Vagina (tissue), 2 donors: ENCODE measurements at regions not wholly inside any gene's neighbourhood (a gene's known extent, or its start where the extent isn't known, plus 50 kb on each side); places are given as distances from the start of the nearest gene placed in this dataset.

ENCODE experiments used
- POLR2AphosphoS5 ChIP-seq, 2 donors: sonication (generic); formaldehyde crosslinking; IDR thresholded peaks; one replicate each; pipeline ENCODE4 v1.9.0; 2017; ENCODE audit warnings: antibody characterized with exemption in 2 of 2, mild to moderate bottlenecking in 2 of 2, low read depth in 1 of 2; ENCODE audit not compliant: insufficient read depth in 1 of 2
- TF ChIP-seq, protein P1 (sequence below), 3 experiments: fragments of 450-650 bp in 2 of 3; fragments of 200-600 bp in 1 of 3; sonication (generic) in 1 of 3; IDR thresholded peaks; one replicate each; pipeline ENCODE4 v1.5.1; 2017 to 2019; ENCODE audit warnings: antibody characterized with exemption in 3 of 3, mild to moderate bottlenecking in 2 of 3, moderate library complexity in 2 of 3

DNA sequence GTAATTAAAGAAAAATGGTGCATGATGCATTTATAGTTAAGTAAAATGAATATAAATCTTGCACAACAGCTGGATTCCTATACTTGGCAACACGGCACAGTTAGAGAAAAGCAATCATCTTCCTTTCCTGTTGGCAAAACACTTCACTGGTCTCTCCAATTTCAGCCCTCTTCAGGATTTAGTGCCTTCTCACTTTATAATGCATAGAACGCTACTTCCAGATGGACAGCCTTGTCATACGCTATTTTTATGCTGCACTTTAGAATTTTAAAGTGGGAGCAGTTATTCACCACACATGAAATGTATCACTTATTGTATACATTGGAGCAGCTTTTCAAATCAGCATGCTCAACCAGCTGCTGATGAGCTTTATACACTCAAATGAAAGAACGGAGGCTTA, 194.4 kb upstream of the GBE1 start:
- TF ChIP-seq, protein P1, sequence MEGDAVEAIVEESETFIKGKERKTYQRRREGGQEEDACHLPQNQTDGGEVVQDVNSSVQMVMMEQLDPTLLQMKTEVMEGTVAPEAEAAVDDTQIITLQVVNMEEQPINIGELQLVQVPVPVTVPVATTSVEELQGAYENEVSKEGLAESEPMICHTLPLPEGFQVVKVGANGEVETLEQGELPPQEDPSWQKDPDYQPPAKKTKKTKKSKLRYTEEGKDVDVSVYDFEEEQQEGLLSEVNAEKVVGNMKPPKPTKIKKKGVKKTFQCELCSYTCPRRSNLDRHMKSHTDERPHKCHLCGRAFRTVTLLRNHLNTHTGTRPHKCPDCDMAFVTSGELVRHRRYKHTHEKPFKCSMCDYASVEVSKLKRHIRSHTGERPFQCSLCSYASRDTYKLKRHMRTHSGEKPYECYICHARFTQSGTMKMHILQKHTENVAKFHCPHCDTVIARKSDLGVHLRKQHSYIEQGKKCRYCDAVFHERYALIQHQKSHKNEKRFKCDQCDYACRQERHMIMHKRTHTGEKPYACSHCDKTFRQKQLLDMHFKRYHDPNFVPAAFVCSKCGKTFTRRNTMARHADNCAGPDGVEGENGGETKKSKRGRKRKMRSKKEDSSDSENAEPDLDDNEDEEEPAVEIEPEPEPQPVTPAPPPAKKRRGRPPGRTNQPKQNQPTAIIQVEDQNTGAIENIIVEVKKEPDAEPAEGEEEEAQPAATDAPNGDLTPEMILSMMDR (IDR thresholded peaks at IDR 0.05), result no peak
- TF ChIP-seq POLR2AphosphoS5 (IDR thresholded peaks at IDR 0.05; ENCODE audit: insufficient read depth in 1 of 2, low read depth in 1 of 2), result no peak
